MM.1S (cell line): ENCODE measurements at regions not wholly inside any gene's neighbourhood (a gene's known extent, or its start where the extent isn't known, plus 50 kb on each side); places are given as distances from the start of the nearest gene placed in this dataset.

Source experiments
- DNase-seq: peaks from one replicate; pipeline ENCODE4 v3.0.0-alpha.2; 2015
- H2AFZ ChIP-seq: fragments of 300-600 bp; sonication (generic); 2 replicates; pipeline ENCODE4 v1.6.0; 2016; ENCODE audit warnings: antibody characterized with exemption, low read length
- H3F3A ChIP-seq: fragments of 300-600 bp; sonication (generic); 2 replicates; pipeline ENCODE4 v1.6.1; 2016; ENCODE audit warnings: mild to moderate bottlenecking, antibody characterized with exemption, low read length, moderate library complexity, mixed read lengths; ENCODE audit not compliant: insufficient read depth
- H3K27ac ChIP-seq: fragments of 300-600 bp; sonication (generic); 2 replicates; pipeline ENCODE4 v1.5.1; 2016; ENCODE audit warnings: mild to moderate bottlenecking, low read length
- H3K27me3 ChIP-seq: fragments of 300-600 bp; sonication (generic); replicated peaks from 2 replicates; pipeline ENCODE4 v1.6.0; 2016; ENCODE audit warnings: low read length; ENCODE audit not compliant: insufficient read depth
- H3K36me3 ChIP-seq: fragments of 300-600 bp; sonication (generic); replicated peaks from 2 replicates; pipeline ENCODE4 v1.6.1; 2016; ENCODE audit warnings: mild to moderate bottlenecking, low read length, mixed read lengths; ENCODE audit not compliant: insufficient read depth
- H3K4me1 ChIP-seq: fragments of 300-600 bp; sonication (generic); 2 replicates; pipeline ENCODE4 v1.6.1; 2016; ENCODE audit warnings: low read length, mixed read lengths
- H3K4me2 ChIP-seq: fragments of 300-600 bp; sonication (generic); 2 replicates; pipeline ENCODE4 v1.6.0; 2016; ENCODE audit warnings: low read depth, low read length
- H3K4me3 ChIP-seq: fragments of 300-600 bp; sonication (generic); 2 replicates; pipeline ENCODE4 v1.5.1; 2016; ENCODE audit warnings: low read length, mixed read lengths
- H3K79me2 ChIP-seq: fragments of 300-600 bp; sonication (generic); 2 replicates; pipeline ENCODE4 v1.6.1; 2016; ENCODE audit warnings: mixed run types, low read length, mixed read lengths
- H3K9ac ChIP-seq: fragments of 300-600 bp; sonication (generic); 2 replicates; pipeline ENCODE4 v1.6.1; 2016; ENCODE audit warnings: low read length, mixed read lengths
- H3K9me2 ChIP-seq: fragments of 300-600 bp; sonication (generic); replicated peaks from 2 replicates; pipeline ENCODE4 v1.6.1; 2016; ENCODE audit warnings: mild to moderate bottlenecking, low read length, mixed read lengths; ENCODE audit not compliant: insufficient read depth
- H3K9me3 ChIP-seq: fragments of 300-600 bp; sonication (generic); replicated peaks from 2 replicates; pipeline ENCODE4 v1.6.1; 2016; ENCODE audit warnings: mild to moderate bottlenecking, low read length, mixed read lengths; ENCODE audit not compliant: insufficient read depth
- H4K20me1 ChIP-seq: fragments of 300-600 bp; sonication (generic); 2 replicates; pipeline ENCODE4 v1.6.1; 2016; ENCODE audit warnings: mild to moderate bottlenecking, low read length, moderate library complexity, mixed read lengths; ENCODE audit not compliant: insufficient read depth
- CTCF ChIP-seq: fragments of 300-600 bp; sonication (generic); IDR thresholded peaks from 2 replicates; pipeline ENCODE4 v1.5.1; 2016; ENCODE audit warnings: antibody characterized with exemption, low read length, mixed read lengths
- EZH2 ChIP-seq: fragments of 300-600 bp; sonication (generic); optimal IDR thresholded peaks from 2 replicates; pipeline ENCODE3; 2017; ENCODE audit warnings: low read depth, mild to moderate bottlenecking, antibody characterized with exemption, low read length, mixed read lengths
- EZH2phosphoT487 ChIP-seq: fragments of 300-600 bp; sonication (generic); IDR thresholded peaks from 2 replicates; pipeline ENCODE4 v1.6.1; 2018; ENCODE audit warnings: antibody characterized with exemption, low read length

DNA sequence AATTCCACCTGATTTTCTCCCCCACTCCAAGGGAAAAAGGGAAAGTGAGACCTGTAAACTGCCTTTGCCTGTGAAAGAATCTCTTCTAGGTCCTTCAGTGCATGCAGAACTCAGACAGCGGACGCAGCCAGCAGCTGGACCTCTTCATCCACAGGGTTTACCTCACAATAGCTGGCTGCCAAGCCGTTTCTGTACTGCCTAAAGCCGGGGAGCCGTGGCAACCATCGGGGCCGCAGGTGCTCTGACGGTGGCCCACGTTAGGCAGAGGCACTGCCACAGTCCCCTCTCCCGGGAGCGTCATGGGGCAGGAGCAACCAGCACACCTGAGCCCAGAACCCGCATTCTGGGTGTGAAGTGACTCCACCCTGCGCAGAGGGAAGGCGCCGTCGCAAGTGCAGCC is 206.1 kb downstream of the TTLL2 start:
- no peak overlapping the region for H2AFZ ChIP-seq
- no peak overlapping the region for H3K4me2 ChIP-seq
- no peaks in the 10 kb centered on the region for H3K79me2 ChIP-seq
- H3K9me2 ChIP-seq: no peaks in the 10 kb centered on the region
- no peaks in the 10 kb centered on the region for H3K36me3 ChIP-seq
- H3K27me3 ChIP-seq: no peaks in the 10 kb centered on the region; the same call in 1 of the 2 replicates
- no peak for TF ChIP-seq CTCF
- no peak overlapping the region for H3K27ac ChIP-seq
- no peaks in the 10 kb centered on the region for H3F3A ChIP-seq
- H3K4me3 ChIP-seq: no peak overlapping the region
- H3K9me3 ChIP-seq: no peaks in the 10 kb centered on the region
- no peaks in the 10 kb centered on the region for H4K20me1 ChIP-seq
- DNase-seq: no peak
- no peaks in the 10 kb centered on the region for H3K4me1 ChIP-seq
- no peak overlapping the region for H3K9ac ChIP-seq

- H3K79me2 ChIP-seq: no peaks in the 10 kb centered on the region
- no peaks in the 10 kb centered on the region for H3K36me3 ChIP-seq
- H2AFZ ChIP-seq: no peak overlapping the region
- peak overlapping the region; percentile 12; the same call in 1 of the 2 replicates for H3K4me2 ChIP-seq
- H3K9me2 ChIP-seq: no peaks in the 10 kb centered on the region
- no peak overlapping the region for H3K27ac ChIP-seq
- H3K9me3 ChIP-seq: no peaks in the 10 kb centered on the region
- H3K27me3 ChIP-seq: no peaks in the 10 kb centered on the region; the same call in 1 of the 2 replicates
- DNase-seq: peak; percentile 11
- TF ChIP-seq CTCF (no peak), EZH2phosphoT487 (no peak), EZH2 (no peak)
- H4K20me1 ChIP-seq: no peaks in the 10 kb centered on the region
- no peaks in the 10 kb centered on the region for H3F3A ChIP-seq
- no peak overlapping the region for H3K9ac ChIP-seq
- no peak overlapping the region for H3K4me3 ChIP-seq
- H3K4me1 ChIP-seq: no peaks in the 10 kb centered on the region
Observed at GRCh38 chr6:167532410-167533288, 207.8 kb downstream of the TTLL2 start.

DNA sequence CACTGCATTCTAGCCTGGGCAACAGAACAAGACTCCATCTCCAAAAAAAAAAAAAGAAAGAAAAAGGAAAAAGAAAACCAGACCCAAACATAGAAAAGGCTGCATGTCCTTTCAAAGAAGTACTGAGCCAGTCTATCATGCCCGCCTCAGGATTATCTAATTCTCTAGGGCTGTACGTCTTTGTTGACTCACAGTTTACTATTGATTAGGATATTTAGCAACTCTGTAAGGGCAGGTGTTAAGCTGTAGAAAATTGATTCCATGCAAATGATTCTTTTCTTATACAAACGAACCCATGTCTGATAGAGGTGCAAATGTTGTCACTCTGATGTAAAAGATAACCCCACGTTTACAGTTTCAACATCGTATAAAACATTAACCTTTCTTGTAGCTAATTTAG is 209.0 kb downstream of the TTLL2 start:
- H3K36me3 ChIP-seq: no peaks in the 10 kb centered on the region
- TF ChIP-seq EZH2phosphoT487 (no peak), CTCF (no peak), EZH2 (no peak)
- no peaks in the 10 kb centered on the region for H4K20me1 ChIP-seq
- H3F3A ChIP-seq: no peaks in the 10 kb centered on the region
- H2AFZ ChIP-seq: no peak overlapping the region
- H3K9me3 ChIP-seq: no peaks in the 10 kb centered on the region
- no peak overlapping the region for H3K27ac ChIP-seq
- no peaks in the 10 kb centered on the region for H3K4me1 ChIP-seq
- no peak for DNase-seq
- no peaks in the 10 kb centered on the region; the same call in 1 of the 2 replicates for H3K27me3 ChIP-seq
- H3K4me2 ChIP-seq: no peak overlapping the region
- H3K9ac ChIP-seq: no peak overlapping the region
- H3K9me2 ChIP-seq: no peaks in the 10 kb centered on the region
- no peaks in the 10 kb centered on the region for H3K79me2 ChIP-seq
- H3K4me3 ChIP-seq: no peak overlapping the region
